ENCODE measurements at regions not wholly inside any gene's neighbourhood (a gene's known extent, or its start where the extent isn't known, plus 50 kb on each side); places are given as distances from the start of the nearest gene placed in this dataset.

DNA sequence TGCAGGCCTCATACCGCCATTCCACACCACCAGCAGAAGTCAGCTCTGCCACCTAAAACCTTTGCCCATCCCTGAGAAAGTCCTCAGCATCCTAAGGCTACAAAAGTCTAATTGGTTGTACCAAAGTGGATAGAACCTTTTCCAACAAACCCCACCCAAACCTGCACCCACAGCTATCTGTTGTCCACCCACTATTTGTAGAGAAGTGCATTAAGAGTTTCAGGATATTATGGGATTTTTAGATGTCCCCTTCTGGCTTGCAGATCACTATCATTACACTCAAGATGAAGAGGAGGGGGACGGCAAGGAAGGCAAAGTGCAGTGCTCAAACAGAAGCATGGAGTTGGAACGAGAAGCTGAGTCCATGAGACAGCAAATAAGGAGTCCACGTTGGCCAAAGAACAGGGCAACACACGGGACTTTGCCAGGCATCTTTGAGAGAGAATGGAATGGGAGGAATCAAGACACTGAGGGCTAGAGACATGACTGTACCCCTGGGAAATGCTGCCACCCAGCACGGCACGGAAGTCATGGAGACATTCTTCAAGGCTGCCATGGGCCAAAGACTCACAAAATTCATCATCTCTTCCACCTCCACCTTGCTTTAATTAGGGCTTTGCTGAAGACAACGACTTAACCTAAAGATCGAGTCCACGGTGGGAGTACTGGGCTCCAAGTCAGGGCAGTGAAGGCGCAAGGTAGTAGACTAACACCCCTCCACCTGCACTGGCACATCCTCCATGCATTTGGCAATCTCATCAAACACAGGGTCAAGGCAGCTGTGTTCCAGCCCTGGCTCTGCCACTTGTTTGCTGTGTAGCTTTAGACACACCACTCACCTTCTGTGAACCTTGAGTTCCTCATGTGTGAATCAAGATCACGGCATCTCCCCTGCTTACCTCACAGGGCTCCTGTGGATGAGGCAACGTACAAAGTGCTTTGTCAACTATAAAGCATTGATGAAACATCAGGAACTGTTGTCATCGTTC, 112.9 kb upstream of the TMEM45B start:
- Histone ChIP-seq H3K56ac (ENCODE audit: low read length) (no peak overlapping the region), H3K27ac (ENCODE audit: low read depth, low read length) (no peak overlapping the region), H3K27me3 (ENCODE audit: insufficient read depth, low read length, poor library complexity) (no peaks in the 10 kb centered on the region), H2BK15ac (replicated peaks; ENCODE audit: low read depth) (no peak overlapping the region), H3K79me1 (ENCODE audit: low read length) (no peaks in the 10 kb centered on the region), H2AK5ac (ENCODE audit: low read length) (no peak overlapping the region), H3K79me2 (ENCODE audit: control insufficient read depth, insufficient read depth, low read length) (no peaks in the 10 kb centered on the region), H4K5ac (ENCODE audit: low read length) (no peak overlapping the region), H4K8ac (ENCODE audit: low read depth, low read length) (no peak overlapping the region), H3K36me3 (ENCODE audit: control insufficient read depth, insufficient read depth, low read length) (no peaks in the 10 kb centered on the region), H3K18ac (ENCODE audit: low read length) (no peak overlapping the region), H3K23ac (ENCODE audit: low read length) (no peak overlapping the region), H3K4me3 (ENCODE audit: low read length) (no peak overlapping the region), H2BK5ac (ENCODE audit: low read length) (no peak overlapping the region), H3K4me1 (ENCODE audit: control insufficient read depth, low read depth, low read length) (no peaks in the 10 kb centered on the region), H3K9ac (ENCODE audit: low read length) (no peak overlapping the region), H3K4me2 (ENCODE audit: low read length) (no peak overlapping the region), H3K4ac (ENCODE audit: low read depth, low read length) (no peak overlapping the region), H2BK120ac (ENCODE audit: low read depth, low read length) (no peak overlapping the region)
- no CpG with 5 or more reads among the region's 14 CpGs for WGBS (ENCODE audit: extremely low coverage, insufficient coverage, low lambda C conversion rate)
- DNase-seq: no peak

DNA sequence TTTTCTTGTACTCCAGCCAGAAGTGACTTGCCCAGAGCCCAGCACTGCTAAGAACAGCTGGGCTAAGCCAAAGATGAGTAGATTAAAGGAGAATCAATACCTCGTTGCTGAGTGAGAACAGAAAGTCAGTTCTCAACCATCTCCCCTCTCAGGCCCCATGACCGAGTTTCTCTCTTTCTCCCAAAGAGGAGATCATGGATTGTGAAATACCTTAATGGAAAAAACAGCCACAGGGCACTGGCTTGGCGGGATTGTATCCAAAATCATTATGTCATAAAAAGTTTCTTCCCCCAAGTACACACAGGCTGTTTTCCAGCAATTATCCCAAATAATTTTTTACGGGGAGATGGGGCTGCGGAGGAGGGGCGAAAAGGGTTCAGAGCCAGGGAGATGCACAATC, 111.8 kb upstream of the TMEM45B start:
- H3K79me1 ChIP-seq (ENCODE audit: low read length): no peaks in the 10 kb centered on the region
- no peak for DNase-seq
- H3K27ac ChIP-seq (ENCODE audit: low read depth, low read length): no peak overlapping the region
- no peak overlapping the region for H4K8ac ChIP-seq (ENCODE audit: low read depth, low read length)
- H3K9ac ChIP-seq (ENCODE audit: low read length): no peak overlapping the region
- H3K4me1 ChIP-seq (ENCODE audit: control insufficient read depth, low read depth, low read length): no peaks in the 10 kb centered on the region
- H3K4me2 ChIP-seq (ENCODE audit: low read length): no peak overlapping the region
- H2BK15ac ChIP-seq (replicated peaks; ENCODE audit: low read depth): no peak overlapping the region
- H3K4me3 ChIP-seq (ENCODE audit: low read length): no peak overlapping the region
- no peak overlapping the region for H2BK5ac ChIP-seq (ENCODE audit: low read length)
- H3K4ac ChIP-seq (ENCODE audit: low read depth, low read length): no peak overlapping the region
- H4K5ac ChIP-seq (ENCODE audit: low read length): no peak overlapping the region
- no CpG with 5 or more reads among the region's 6 CpGs for WGBS (ENCODE audit: extremely low coverage, insufficient coverage, low lambda C conversion rate)
- no peak overlapping the region for H2BK120ac ChIP-seq (ENCODE audit: low read depth, low read length)
- H3K27me3 ChIP-seq (ENCODE audit: insufficient read depth, low read length, poor library complexity): no peaks in the 10 kb centered on the region
- H3K56ac ChIP-seq (ENCODE audit: low read length): no peak overlapping the region
- H3K79me2 ChIP-seq (ENCODE audit: control insufficient read depth, insufficient read depth, low read length): no peaks in the 10 kb centered on the region
- no peak overlapping the region for H3K18ac ChIP-seq (ENCODE audit: low read length)
- no peaks in the 10 kb centered on the region for H3K36me3 ChIP-seq (ENCODE audit: control insufficient read depth, insufficient read depth, low read length)
- H2AK5ac ChIP-seq (ENCODE audit: low read length): no peak overlapping the region
- no peak overlapping the region for H3K23ac ChIP-seq (ENCODE audit: low read length)

DNA sequence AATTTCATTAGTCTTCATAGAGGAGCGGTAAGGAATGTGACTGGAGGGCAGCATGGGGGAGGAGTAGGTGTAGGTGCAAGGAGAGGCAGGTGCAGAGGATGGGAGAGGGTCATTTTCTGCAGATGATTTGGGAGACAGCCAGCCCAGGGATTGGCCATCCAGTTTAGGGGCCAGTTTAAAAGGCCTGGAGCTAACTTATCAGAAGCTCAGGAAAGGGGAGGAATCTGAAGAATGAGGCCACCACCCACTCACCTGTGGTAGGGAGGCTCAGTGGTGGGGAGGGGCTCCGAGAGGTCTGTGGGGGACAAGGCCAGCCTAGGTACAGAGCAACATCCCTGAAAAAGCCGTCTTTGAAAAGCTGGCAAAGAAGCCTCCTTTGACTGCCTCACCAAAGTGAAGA, 110.8 kb upstream of the TMEM45B start:
- Histone ChIP-seq H3K79me1 (ENCODE audit: low read length) (no peaks in the 10 kb centered on the region), H3K79me2 (ENCODE audit: control insufficient read depth, insufficient read depth, low read length) (no peaks in the 10 kb centered on the region), H3K56ac (ENCODE audit: low read length) (no peak overlapping the region), H3K4me2 (ENCODE audit: low read length) (no peak overlapping the region), H2AK5ac (ENCODE audit: low read length) (no peak overlapping the region), H3K4me3 (ENCODE audit: low read length) (no peak overlapping the region), H4K5ac (ENCODE audit: low read length) (no peak overlapping the region), H3K23ac (ENCODE audit: low read length) (no peak overlapping the region), H4K8ac (ENCODE audit: low read depth, low read length) (no peak overlapping the region), H2BK5ac (ENCODE audit: low read length) (no peak overlapping the region), H2BK120ac (ENCODE audit: low read depth, low read length) (no peak overlapping the region), H3K27me3 (ENCODE audit: insufficient read depth, low read length, poor library complexity) (no peaks in the 10 kb centered on the region), H3K4me1 (ENCODE audit: control insufficient read depth, low read depth, low read length) (no peaks in the 10 kb centered on the region), H3K27ac (ENCODE audit: low read depth, low read length) (no peak overlapping the region), H3K18ac (ENCODE audit: low read length) (no peak overlapping the region), H3K36me3 (ENCODE audit: control insufficient read depth, insufficient read depth, low read length) (no peaks in the 10 kb centered on the region), H3K4ac (ENCODE audit: low read depth, low read length) (no peak overlapping the region), H3K9ac (ENCODE audit: low read length) (no peak overlapping the region), H2BK15ac (replicated peaks; ENCODE audit: low read depth) (no peak overlapping the region)
- no CpG with 5 or more reads among the region's 3 CpGs for WGBS (ENCODE audit: extremely low coverage, insufficient coverage, low lambda C conversion rate)
- DNase-seq: no peak

DNA sequence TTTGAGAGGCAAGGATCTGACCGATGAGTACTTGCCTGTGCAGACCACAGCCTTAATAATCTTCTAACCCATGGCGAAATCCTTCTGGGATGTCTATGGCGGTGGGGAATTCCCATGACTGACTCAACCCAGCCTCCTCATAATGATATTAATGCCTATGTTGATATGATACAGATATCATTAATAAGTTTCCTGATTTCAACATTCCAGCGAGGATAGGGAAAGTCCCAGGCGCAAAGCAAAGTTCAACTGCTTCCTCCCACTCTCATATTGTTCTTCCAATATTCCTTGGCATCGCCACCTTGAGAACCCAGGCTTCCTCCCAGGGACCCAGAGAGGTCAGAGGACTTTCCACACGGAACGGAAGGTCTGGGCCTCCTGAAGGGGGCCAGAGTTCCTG, 110.3 kb upstream of the TMEM45B start:
- no peak for DNase-seq
- H3K27me3 ChIP-seq (ENCODE audit: insufficient read depth, low read length, poor library complexity): no peaks in the 10 kb centered on the region
- H3K79me2 ChIP-seq (ENCODE audit: control insufficient read depth, insufficient read depth, low read length): no peaks in the 10 kb centered on the region
- no peak overlapping the region for H3K18ac ChIP-seq (ENCODE audit: low read length)
- no peak overlapping the region for H2BK15ac ChIP-seq (replicated peaks; ENCODE audit: low read depth)
- H3K4me2 ChIP-seq (ENCODE audit: low read length): no peak overlapping the region
- H2BK120ac ChIP-seq (ENCODE audit: low read depth, low read length): no peak overlapping the region
- H4K8ac ChIP-seq (ENCODE audit: low read depth, low read length): no peak overlapping the region
- no CpG with 5 or more reads among the region's 8 CpGs for WGBS (ENCODE audit: extremely low coverage, insufficient coverage, low lambda C conversion rate)
- H3K9ac ChIP-seq (ENCODE audit: low read length): no peak overlapping the region
- no peaks in the 10 kb centered on the region for H3K36me3 ChIP-seq (ENCODE audit: control insufficient read depth, insufficient read depth, low read length)
- H3K23ac ChIP-seq (ENCODE audit: low read length): no peak overlapping the region
- no peak overlapping the region for H3K4ac ChIP-seq (ENCODE audit: low read depth, low read length)
- H2AK5ac ChIP-seq (ENCODE audit: low read length): no peak overlapping the region
- H3K56ac ChIP-seq (ENCODE audit: low read length): no peak overlapping the region
- no peaks in the 10 kb centered on the region for H3K4me1 ChIP-seq (ENCODE audit: control insufficient read depth, low read depth, low read length)
- no peak overlapping the region for H3K27ac ChIP-seq (ENCODE audit: low read depth, low read length)
- no peaks in the 10 kb centered on the region for H3K79me1 ChIP-seq (ENCODE audit: low read length)
- no peak overlapping the region for H4K5ac ChIP-seq (ENCODE audit: low read length)
- H2BK5ac ChIP-seq (ENCODE audit: low read length): no peak overlapping the region
- H3K4me3 ChIP-seq (ENCODE audit: low read length): no peak overlapping the region

DNA sequence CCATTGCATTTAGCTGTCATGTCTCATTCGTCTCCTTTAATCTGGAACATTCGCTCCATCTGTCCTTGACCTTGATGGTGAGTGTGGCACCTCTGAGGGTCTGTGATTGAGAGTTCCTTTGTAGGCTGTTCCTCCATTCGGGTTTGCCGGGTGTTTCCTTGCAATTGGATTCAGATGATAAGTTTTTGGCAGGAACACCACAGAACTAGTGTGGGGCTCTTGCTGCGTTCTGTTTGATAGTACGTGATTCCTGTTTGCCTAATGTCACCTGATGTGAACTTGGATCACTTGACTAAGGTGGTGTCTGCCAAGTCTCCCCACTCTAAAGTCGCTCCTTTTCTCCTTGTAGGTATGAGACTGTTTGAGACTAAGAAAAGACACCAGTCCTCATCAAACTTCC, 109.7 kb upstream of the TMEM45B start:
- no CpG with 5 or more reads among the region's 7 CpGs for WGBS (ENCODE audit: extremely low coverage, insufficient coverage, low lambda C conversion rate)
- H2BK5ac ChIP-seq (ENCODE audit: low read length): no peak overlapping the region
- H3K79me2 ChIP-seq (ENCODE audit: control insufficient read depth, insufficient read depth, low read length): no peaks in the 10 kb centered on the region
- H4K8ac ChIP-seq (ENCODE audit: low read depth, low read length): no peak overlapping the region
- no peaks in the 10 kb centered on the region for H3K36me3 ChIP-seq (ENCODE audit: control insufficient read depth, insufficient read depth, low read length)
- H3K9ac ChIP-seq (ENCODE audit: low read length): no peak overlapping the region
- H3K4ac ChIP-seq (ENCODE audit: low read depth, low read length): no peak overlapping the region
- H3K18ac ChIP-seq (ENCODE audit: low read length): no peak overlapping the region
- H4K5ac ChIP-seq (ENCODE audit: low read length): no peak overlapping the region
- no peak overlapping the region for H3K4me2 ChIP-seq (ENCODE audit: low read length)
- no peaks in the 10 kb centered on the region for H3K27me3 ChIP-seq (ENCODE audit: insufficient read depth, low read length, poor library complexity)
- H3K23ac ChIP-seq (ENCODE audit: low read length): no peak overlapping the region
- H3K79me1 ChIP-seq (ENCODE audit: low read length): no peaks in the 10 kb centered on the region
- H2AK5ac ChIP-seq (ENCODE audit: low read length): no peak overlapping the region
- no peak for DNase-seq
- no peak overlapping the region for H2BK15ac ChIP-seq (replicated peaks; ENCODE audit: low read depth)
- no peak overlapping the region for H3K56ac ChIP-seq (ENCODE audit: low read length)
- H3K4me3 ChIP-seq (ENCODE audit: low read length): no peak overlapping the region
- no peaks in the 10 kb centered on the region for H3K4me1 ChIP-seq (ENCODE audit: control insufficient read depth, low read depth, low read length)
- no peak overlapping the region for H3K27ac ChIP-seq (ENCODE audit: low read depth, low read length)
- no peak overlapping the region for H2BK120ac ChIP-seq (ENCODE audit: low read depth, low read length)
